ENCODE measurements at regions not wholly inside any gene's neighbourhood (a gene's known extent, or its start where the extent isn't known, plus 50 kb on each side); places are given as distances from the start of the nearest gene placed in this dataset.

DNA sequence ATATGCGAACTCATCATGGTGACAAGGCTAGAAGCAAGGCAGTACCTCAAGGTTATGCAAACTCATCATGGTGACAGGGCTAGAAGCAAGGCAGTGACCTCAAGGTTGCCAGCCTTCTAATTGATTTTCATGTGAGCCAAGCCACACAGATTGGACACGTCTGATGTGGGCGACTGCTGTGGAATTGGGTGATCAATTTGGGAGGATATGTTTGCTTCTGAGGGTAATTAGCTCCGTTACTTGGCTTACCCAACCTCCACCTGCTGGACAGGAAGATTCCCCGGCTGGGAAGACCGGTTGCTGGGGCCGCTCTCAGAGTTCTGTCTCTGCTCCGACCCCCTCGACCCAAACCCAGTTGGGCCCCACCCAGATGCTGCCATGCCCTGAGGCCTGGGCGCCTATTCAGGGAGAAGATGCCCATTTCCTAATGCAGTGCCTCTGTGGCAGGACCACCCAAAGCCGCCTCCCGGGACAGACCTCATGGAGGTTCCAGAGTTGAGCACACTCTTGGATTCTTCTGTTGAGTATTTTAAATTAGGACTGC, 69.9 kb upstream of the SHANK2 start:
- TF ChIP-seq TAF1 (IDR thresholded peaks at IDR 0.05; ENCODE audit: low read depth, low read length) (no peak), POLR2A (IDR thresholded peaks at IDR 0.05; ENCODE audit: low read depth, low read length) (no peak), POLR2AphosphoS5 (IDR thresholded peaks at IDR 0.05; ENCODE audit: low read depth, low read length) (no peak), PAX5 (IDR thresholded peaks at IDR 0.05; ENCODE audit: insufficient read depth, low read length, severe bottlenecking) (no peak), SPI1 (IDR thresholded peaks at IDR 0.05; ENCODE audit: low read depth, low read length) (no peak)

Data from GM12891 (cell line).